Endothelial cell (in vitro differentiated cells): ENCODE measurements at regions not wholly inside any gene's neighbourhood (a gene's known extent, or its start where the extent isn't known, plus 50 kb on each side); places are given as distances from the start of the nearest gene placed in this dataset.

Experiments
- DNase-seq: peaks from one replicate; pipeline ENCODE4 v3.0.0; 2021; ENCODE audit warnings: low spot score
- H3K27ac Mint-ChIP-seq: one replicate; pipeline ENCODE4 v1.8.0; 2021; ENCODE audit warnings: mixed read lengths, inconsistent platforms; ENCODE audit not compliant: unreplicated experiment
- H3K27me3 Mint-ChIP-seq: one replicate; pipeline ENCODE4 v1.8.0; 2021; ENCODE audit warnings: mild to moderate bottlenecking, moderate library complexity, mixed read lengths, inconsistent platforms; ENCODE audit not compliant: unreplicated experiment
- H3K36me3 Mint-ChIP-seq: one replicate; pipeline ENCODE4 v1.8.0; 2021; ENCODE audit warnings: mild to moderate bottlenecking, low read depth, mixed read lengths, inconsistent platforms; ENCODE audit not compliant: unreplicated experiment
- H3K4me1 Mint-ChIP-seq: one replicate; pipeline ENCODE4 v1.8.0; 2021; ENCODE audit warnings: mild to moderate bottlenecking, mixed read lengths, inconsistent platforms; ENCODE audit not compliant: unreplicated experiment
- H3K4me3 Mint-ChIP-seq: one replicate; pipeline ENCODE4 v1.8.0; 2021; ENCODE audit warnings: mild to moderate bottlenecking, mixed read lengths, inconsistent platforms; ENCODE audit not compliant: unreplicated experiment
- H3K9me3 Mint-ChIP-seq: one replicate; pipeline ENCODE4 v1.8.0; 2021; ENCODE audit warnings: mixed read lengths, inconsistent platforms; ENCODE audit not compliant: unreplicated experiment
- TF ChIP-seq, protein P1 (sequence below): fragments of 200-600 bp; sonication (generic); IDR thresholded peaks from one replicate; pipeline ENCODE4 v1.5.0; 2021; ENCODE audit warnings: antibody characterized with exemption; ENCODE audit not compliant: unreplicated experiment

DNA sequence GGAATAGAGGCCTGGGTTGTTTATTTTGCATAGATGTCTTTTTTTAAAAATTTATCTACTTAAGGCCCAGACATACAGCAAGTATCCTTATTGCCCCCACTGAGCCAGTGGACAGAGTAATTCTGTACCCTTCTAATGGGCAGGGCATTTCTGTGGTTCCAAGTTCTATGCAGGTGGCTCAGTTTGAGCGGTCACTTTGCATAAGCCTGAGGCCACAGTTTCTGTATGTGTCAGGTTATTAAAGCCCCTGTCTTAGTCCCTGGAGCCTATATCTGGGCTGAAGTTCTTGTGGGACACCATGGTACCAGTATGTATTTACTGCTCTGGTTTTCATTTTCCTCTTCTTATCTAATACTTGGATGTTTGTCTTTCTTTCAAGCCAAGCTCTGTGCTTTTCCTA lies 168.8 kb downstream of the MID1IP1 start:
- no peaks in the 10 kb centered on the region for H3K4me1 Mint-ChIP-seq
- H3K9me3 Mint-ChIP-seq, result no peaks in the 10 kb centered on the region
- no peak overlapping the region for H3K27ac Mint-ChIP-seq

GRCh38 chrX:38970845-38971244 lies 169.6 kb downstream of the MID1IP1 start:
- Mint-ChIP-seq H3K27ac (no peak overlapping the region), H3K4me3 (no peak overlapping the region), H3K36me3 (no peaks in the 10 kb centered on the region), H3K4me1 (no peaks in the 10 kb centered on the region), H3K9me3 (no peaks in the 10 kb centered on the region), H3K27me3 (peaks cover 2% of the 10 kb centered on the region)
- TF ChIP-seq, protein P1, sequence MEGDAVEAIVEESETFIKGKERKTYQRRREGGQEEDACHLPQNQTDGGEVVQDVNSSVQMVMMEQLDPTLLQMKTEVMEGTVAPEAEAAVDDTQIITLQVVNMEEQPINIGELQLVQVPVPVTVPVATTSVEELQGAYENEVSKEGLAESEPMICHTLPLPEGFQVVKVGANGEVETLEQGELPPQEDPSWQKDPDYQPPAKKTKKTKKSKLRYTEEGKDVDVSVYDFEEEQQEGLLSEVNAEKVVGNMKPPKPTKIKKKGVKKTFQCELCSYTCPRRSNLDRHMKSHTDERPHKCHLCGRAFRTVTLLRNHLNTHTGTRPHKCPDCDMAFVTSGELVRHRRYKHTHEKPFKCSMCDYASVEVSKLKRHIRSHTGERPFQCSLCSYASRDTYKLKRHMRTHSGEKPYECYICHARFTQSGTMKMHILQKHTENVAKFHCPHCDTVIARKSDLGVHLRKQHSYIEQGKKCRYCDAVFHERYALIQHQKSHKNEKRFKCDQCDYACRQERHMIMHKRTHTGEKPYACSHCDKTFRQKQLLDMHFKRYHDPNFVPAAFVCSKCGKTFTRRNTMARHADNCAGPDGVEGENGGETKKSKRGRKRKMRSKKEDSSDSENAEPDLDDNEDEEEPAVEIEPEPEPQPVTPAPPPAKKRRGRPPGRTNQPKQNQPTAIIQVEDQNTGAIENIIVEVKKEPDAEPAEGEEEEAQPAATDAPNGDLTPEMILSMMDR, result no peak
- no peak for DNase-seq

More for the DNA sequence above, 168.8 kb downstream of the MID1IP1 start:
- H3K27me3 Mint-ChIP-seq, result peaks cover 2% of the 10 kb centered on the region
- TF ChIP-seq, protein P1, result no peak
- H3K36me3 Mint-ChIP-seq, result no peaks in the 10 kb centered on the region
- DNase-seq, result no peak
- no peak overlapping the region for H3K4me3 Mint-ChIP-seq

GRCh38 chrX:38973322-38973721 lies 172.1 kb downstream of the MID1IP1 start:
- Mint-ChIP-seq H3K4me1 (no peaks in the 10 kb centered on the region), H3K9me3 (no peaks in the 10 kb centered on the region), H3K27me3 (no peaks in the 10 kb centered on the region), H3K36me3 (no peaks in the 10 kb centered on the region), H3K4me3 (no peak overlapping the region), H3K27ac (no peak overlapping the region)
- TF ChIP-seq, protein P1, result no peak
- DNase-seq, result no peak

DNA sequence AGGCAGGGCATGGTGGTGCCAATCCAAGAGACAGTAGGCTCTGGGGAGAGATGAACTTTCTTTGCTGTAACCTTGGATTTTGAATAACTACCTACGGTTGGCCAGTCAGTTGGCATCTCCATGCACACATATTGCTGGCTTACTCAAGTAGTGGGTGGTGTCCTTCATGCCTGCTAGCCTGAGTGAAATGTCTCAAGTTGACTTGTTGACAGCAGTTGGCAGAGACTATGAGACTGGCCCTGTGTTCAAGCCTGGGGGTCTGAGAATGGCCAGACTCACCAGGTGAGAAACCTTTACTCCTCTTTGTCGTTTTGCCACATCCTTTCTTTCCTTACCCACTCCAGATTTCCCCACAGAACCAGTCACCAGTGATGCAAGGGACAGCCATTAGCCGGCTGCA lies 173.3 kb downstream of the MID1IP1 start:
- H3K9me3 Mint-ChIP-seq, result no peaks in the 10 kb centered on the region
- no peaks in the 10 kb centered on the region for H3K36me3 Mint-ChIP-seq
- TF ChIP-seq, protein P1, result no peak
- no peak for DNase-seq
- H3K27me3 Mint-ChIP-seq, result no peaks in the 10 kb centered on the region
- no peak overlapping the region for H3K4me3 Mint-ChIP-seq
- no peaks in the 10 kb centered on the region for H3K4me1 Mint-ChIP-seq
- H3K27ac Mint-ChIP-seq, result no peak overlapping the region

DNA sequence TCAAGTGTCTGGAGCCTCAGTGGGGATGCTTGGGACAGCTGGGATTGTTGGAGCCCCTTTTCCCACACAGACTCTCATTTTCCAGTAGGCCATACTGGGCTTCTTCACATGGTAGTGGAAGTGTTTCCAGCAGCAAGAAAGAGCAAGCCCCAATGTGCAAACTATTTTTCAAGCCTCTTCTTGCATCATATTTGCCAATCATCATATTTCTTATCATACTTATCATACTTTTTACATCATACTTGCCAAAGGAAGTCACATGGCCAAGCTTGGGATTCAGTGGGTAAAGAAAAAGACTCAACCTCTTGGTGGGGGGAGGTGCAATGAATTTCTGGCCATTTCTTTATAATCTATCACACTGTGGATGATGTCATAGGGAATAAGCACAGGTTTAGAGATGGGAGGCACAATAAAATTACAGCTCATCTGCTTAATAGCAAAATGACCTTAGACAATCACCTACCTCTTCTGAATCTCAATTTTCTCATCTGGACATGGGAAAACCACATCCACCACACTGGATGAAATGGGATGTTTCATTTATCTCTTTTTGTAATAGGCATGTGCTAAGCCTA lies 174.2 kb downstream of the MID1IP1 start:
- Mint-ChIP-seq H3K4me3 (no peak overlapping the region), H3K27ac (no peak overlapping the region), H3K9me3 (no peaks in the 10 kb centered on the region), H3K4me1 (no peaks in the 10 kb centered on the region), H3K36me3 (no peaks in the 10 kb centered on the region), H3K27me3 (no peaks in the 10 kb centered on the region)
- DNase-seq, result no peak
- TF ChIP-seq, protein P1, result no peak
